ENCODE measurements at regions not wholly inside any gene's neighbourhood (a gene's known extent, or its start where the extent isn't known, plus 50 kb on each side); places are given as distances from the start of the nearest gene placed in this dataset.

- H3K27me3 ChIP-seq (ENCODE audit: control insufficient read depth, low read length), result no peaks in the 10 kb centered on the region
- H3K9me2 ChIP-seq (replicated peaks; ENCODE audit: control insufficient read depth, low read length), result no peaks in the 10 kb centered on the region
- no peak for TF ChIP-seq CTCF (IDR thresholded peaks at IDR 0.05; ENCODE audit: low read depth, low read length, poor library complexity, severe bottlenecking)
- no peak for TF ChIP-seq EZH2phosphoT487 (IDR thresholded peaks at IDR 0.05; ENCODE audit: borderline replicate concordance, low read length)
- H3K4me2 ChIP-seq (ENCODE audit: low read length), result no peak overlapping the region
- H3K4me3 ChIP-seq (ENCODE audit: low read length), result no peak overlapping the region
- no peaks in the 10 kb centered on the region for H3K4me1 ChIP-seq (ENCODE audit: control insufficient read depth, low read length)
- H4K20me1 ChIP-seq (ENCODE audit: control insufficient read depth, insufficient read depth, low read depth, low read length), result no peaks in the 10 kb centered on the region
- no peak overlapping the region for H3K27ac ChIP-seq (ENCODE audit: low read depth, low read length)
- H3F3A ChIP-seq (ENCODE audit: control insufficient read depth, insufficient read depth), result no peaks in the 10 kb centered on the region
- H3K36me3 ChIP-seq (ENCODE audit: control insufficient read depth, low read length), result no peaks in the 10 kb centered on the region
- H3K9me3 ChIP-seq (ENCODE audit: control insufficient read depth, insufficient read depth, low read length), result no peaks in the 10 kb centered on the region; the same call in 1 of the 2 replicates
- H3K79me2 ChIP-seq (ENCODE audit: control insufficient read depth, low read length), result no peaks in the 10 kb centered on the region
Measured at GRCh38 chr2:235389626-235390025, 104.2 kb upstream of the AGAP1 start.

- H3K4me1 ChIP-seq (ENCODE audit: control insufficient read depth, low read length), result no peaks in the 10 kb centered on the region
- no peaks in the 10 kb centered on the region for H3K79me2 ChIP-seq (ENCODE audit: control insufficient read depth, low read length)
- H3K27ac ChIP-seq (ENCODE audit: low read depth, low read length), result no peak overlapping the region
- TF ChIP-seq CTCF (IDR thresholded peaks at IDR 0.05; ENCODE audit: low read depth, low read length, poor library complexity, severe bottlenecking), result no peak
- no peak for TF ChIP-seq EZH2phosphoT487 (IDR thresholded peaks at IDR 0.05; ENCODE audit: borderline replicate concordance, low read length)
- no peaks in the 10 kb centered on the region; the same call in 1 of the 2 replicates for H3K9me3 ChIP-seq (ENCODE audit: control insufficient read depth, insufficient read depth, low read length)
- no peak overlapping the region for H3K4me2 ChIP-seq (ENCODE audit: low read length)
- H3K36me3 ChIP-seq (ENCODE audit: control insufficient read depth, low read length), result no peaks in the 10 kb centered on the region
- no peaks in the 10 kb centered on the region for H3K27me3 ChIP-seq (ENCODE audit: control insufficient read depth, low read length)
- H4K20me1 ChIP-seq (ENCODE audit: control insufficient read depth, insufficient read depth, low read depth, low read length), result no peaks in the 10 kb centered on the region
- H3F3A ChIP-seq (ENCODE audit: control insufficient read depth, insufficient read depth), result no peaks in the 10 kb centered on the region
- H3K4me3 ChIP-seq (ENCODE audit: low read length), result no peak overlapping the region
- H3K9me2 ChIP-seq (replicated peaks; ENCODE audit: control insufficient read depth, low read length), result no peaks in the 10 kb centered on the region
Measured at GRCh38 chr2:235390108-235390815, 103.6 kb upstream of the AGAP1 start.

- H3K4me1 ChIP-seq (ENCODE audit: control insufficient read depth, low read length), result no peaks in the 10 kb centered on the region
- no peak overlapping the region for H3K4me2 ChIP-seq (ENCODE audit: low read length)
- no peaks in the 10 kb centered on the region for H3F3A ChIP-seq (ENCODE audit: control insufficient read depth, insufficient read depth)
- no peaks in the 10 kb centered on the region for H4K20me1 ChIP-seq (ENCODE audit: control insufficient read depth, insufficient read depth, low read depth, low read length)
- H3K9me3 ChIP-seq (ENCODE audit: control insufficient read depth, insufficient read depth, low read length), result no peaks in the 10 kb centered on the region; the same call in 1 of the 2 replicates
- no peaks in the 10 kb centered on the region for H3K36me3 ChIP-seq (ENCODE audit: control insufficient read depth, low read length)
- H3K79me2 ChIP-seq (ENCODE audit: control insufficient read depth, low read length), result no peaks in the 10 kb centered on the region
- no peaks in the 10 kb centered on the region for H3K27me3 ChIP-seq (ENCODE audit: control insufficient read depth, low read length)
- H3K9me2 ChIP-seq (replicated peaks; ENCODE audit: control insufficient read depth, low read length), result no peaks in the 10 kb centered on the region
- no peak overlapping the region for H3K27ac ChIP-seq (ENCODE audit: low read depth, low read length)
- TF ChIP-seq CTCF (IDR thresholded peaks at IDR 0.05; ENCODE audit: low read depth, low read length, poor library complexity, severe bottlenecking) (no peak), EZH2phosphoT487 (IDR thresholded peaks at IDR 0.05; ENCODE audit: borderline replicate concordance, low read length) (no peak)
- no peak overlapping the region for H3K4me3 ChIP-seq (ENCODE audit: low read length)
Measured at GRCh38 chr2:235390816-235391194, 103.0 kb upstream of the AGAP1 start.

Data from DOHH2 (cell line).